Endothelial cell of umbilical vein (primary cell): ENCODE measurements at regions not wholly inside any gene's neighbourhood (a gene's known extent, or its start where the extent isn't known, plus 50 kb on each side); places are given as distances from the start of the nearest gene placed in this dataset.

ENCODE experiments used
- BruUV-seq: library from RNA; stranded (reverse); fragments of 400-500 nt; replicated peaks from 2 replicates; lab custom pipeline; 2021; lab: Mats Ljungman, UMichigan
- CTCF ChIA-PET: fragments of 300-600, 350-600 bp; sonication (Branson Sonifier 250); formaldehyde crosslinking; loops from one replicate; lab custom pipeline; 2021; ENCODE audit warnings: antibody characterized with exemption, inconsistent platforms; lab: Charles Lee
- POLR2A ChIA-PET: fragments of 300-600, 350-600 bp; sonication (Branson Sonifier 250); formaldehyde crosslinking; loops from one replicate; lab custom pipeline; 2021; ENCODE audit warnings: antibody characterized with exemption, inconsistent platforms; lab: Charles Lee
- DNase-seq: peaks from one replicate; pipeline ENCODE4 v3.0.0-alpha.2; 2011; ENCODE audit warnings: low read depth, low spot score
- FAIRE-seq: peaks from 2 replicates; lab custom pipeline; 2011; peaks lifted over from hg19 to GRCh38; lab: Jason Lieb, UNC
- H2AFZ ChIP-seq: 2 replicates; pipeline ENCODE4 v1.6.0; 2012; ENCODE audit warnings: low read depth, low read length, control low read depth, inconsistent platforms
- H3K27ac ChIP-seq: 2 replicates; pipeline ENCODE4 v1.5.1; 2011; ENCODE audit warnings: low read depth, mild to moderate bottlenecking, control low read depth, low read length, moderate library complexity; ENCODE audit not compliant: insufficient read depth
- H3K27me3 ChIP-seq, 2 experiments: 2 replicates each; pipeline versions ENCODE4 v1.6.0 to v1.6.1; 2011; ENCODE audit warnings: low read length in 2 of 2, mixed read lengths in 1 of 2; ENCODE audit not compliant: control insufficient read depth in 2 of 2, insufficient read depth in 2 of 2
- H3K36me3 ChIP-seq, 2 experiments: 2 replicates in 1 of 2; 3 replicates in 1 of 2; pipeline ENCODE4 v1.5.1; 2011; ENCODE audit warnings: low read length in 2 of 2, mild to moderate bottlenecking in 1 of 2, moderate library complexity in 1 of 2; ENCODE audit not compliant: control insufficient read depth in 2 of 2, insufficient read depth in 2 of 2; ENCODE audit errors: extremely low read depth in 1 of 2
- H3K4me1 ChIP-seq: 3 replicates; pipeline ENCODE4 v1.5.1; 2011; ENCODE audit warnings: mild to moderate bottlenecking, low read length; ENCODE audit not compliant: control insufficient read depth, insufficient read depth; ENCODE audit errors: extremely low read depth
- H3K4me2 ChIP-seq: 2 replicates; pipeline ENCODE4 v1.6.1; 2011; ENCODE audit warnings: low read length, control low read depth, mixed read lengths; ENCODE audit not compliant: insufficient read depth
- H3K4me3 ChIP-seq, 3 experiments: fragments of 200-600 bp in 1 of 3; sonication (generic), shearing (Covaris generic) in 1 of 3; replicated peaks in 1 of 3; 2 replicates each; pipeline ENCODE4 v1.5.1; 2011 to 2016; ENCODE audit warnings: control low read depth in 3 of 3, low read length in 3 of 3, mild to moderate bottlenecking in 2 of 3, inconsistent platforms in 1 of 3, low read depth in 1 of 3, moderate library complexity in 1 of 3; ENCODE audit not compliant: insufficient read depth in 1 of 3
- H3K79me2 ChIP-seq: 2 replicates; pipeline ENCODE4 v1.6.0; 2012; ENCODE audit warnings: low read length, inconsistent platforms; ENCODE audit not compliant: control insufficient read depth, insufficient read depth
- H3K9ac ChIP-seq: replicated peaks from 2 replicates; pipeline ENCODE3; 2011; ENCODE audit warnings: low read length, control low read depth; ENCODE audit not compliant: insufficient read depth; ENCODE audit errors: extremely low read depth
- H3K9me1 ChIP-seq: replicated peaks from 3 replicates; pipeline ENCODE4 v1.6.0; 2011; ENCODE audit warnings: mild to moderate bottlenecking, low read length; ENCODE audit not compliant: control insufficient read depth, insufficient read depth; ENCODE audit errors: extremely low read depth
- H3K9me3 ChIP-seq: replicated peaks from 2 replicates; pipeline ENCODE4 v1.5.1; 2012; ENCODE audit warnings: low read length, inconsistent platforms; ENCODE audit not compliant: control insufficient read depth, insufficient read depth
- H4K20me1 ChIP-seq: replicated peaks from 2 replicates; pipeline ENCODE3; 2011; ENCODE audit warnings: mild to moderate bottlenecking, low read length; ENCODE audit not compliant: control insufficient read depth, insufficient read depth; ENCODE audit errors: extremely low read depth
- EZH2 ChIP-seq: IDR thresholded peaks from 2 replicates; pipeline ENCODE4 v1.6.1; 2012; ENCODE audit warnings: borderline replicate concordance, low read depth, mild to moderate bottlenecking, moderate library complexity, low read length, inconsistent platforms; ENCODE audit not compliant: severe bottlenecking
- FOS ChIP-seq: IDR thresholded peaks from 2 replicates; pipeline ENCODE4 v1.6.1; 2011; ENCODE audit warnings: mild to moderate bottlenecking, low read length, moderate library complexity, borderline replicate concordance; ENCODE audit not compliant: insufficient read depth
- GATA2 ChIP-seq: IDR thresholded peaks from 2 replicates; pipeline ENCODE4 v1.7.0; 2011; ENCODE audit warnings: low read depth, mild to moderate bottlenecking, moderate library complexity, mixed read lengths, low read length; ENCODE audit not compliant: insufficient read length, insufficient read depth
- JUN ChIP-seq: IDR thresholded peaks from 2 replicates; pipeline ENCODE4 v1.6.1; 2011; ENCODE audit warnings: borderline replicate concordance, low read depth; ENCODE audit not compliant: insufficient read length, insufficient read depth
- MYC ChIP-seq: IDR thresholded peaks from one replicate; pipeline ENCODE4 v1.6.1; 2011; ENCODE audit warnings: mild to moderate bottlenecking, low read depth, low read length
- POLR2A ChIP-seq: IDR thresholded peaks from 2 replicates; pipeline ENCODE4 v1.6.1; 2012; ENCODE audit warnings: low read depth, mild to moderate bottlenecking, control low read depth, low read length
- POLR2AphosphoS5 ChIP-seq: IDR thresholded peaks from 2 replicates; pipeline ENCODE4 v1.6.1; 2012; ENCODE audit warnings: low read depth, mild to moderate bottlenecking, control low read depth, low read length, moderate library complexity; ENCODE audit not compliant: insufficient read depth
- dilution Hi-C: fragments of 300-500 bp; cut with MboI; formaldehyde crosslinking; loops from one replicate; pipeline ENCODE4 v1.15.0; 2019; ENCODE audit warnings: low sequenced_read_pairs; ENCODE audit not compliant: extremely low pct_ligation_motif_present
- intact Hi-C: fragments of 100-400 bp; cut with micrococcal nuclease; formaldehyde crosslinking; loops from one replicate; pipeline ENCODE4 v1.10.0; 2022
- TF ChIP-seq, protein P1 (sequence below), 2 donors: IDR thresholded peaks; 1 replicate in 1 of 2; 2 replicates in 1 of 2; pipeline ENCODE4 v1.5.1; 2011; ENCODE audit warnings: low read length in 2 of 2, mild to moderate bottlenecking in 2 of 2, moderate library complexity in 2 of 2, control low read depth in 1 of 2, inconsistent platforms in 1 of 2, low read depth in 1 of 2; ENCODE audit not compliant: insufficient read depth in 1 of 2; ENCODE audit errors: extremely low read depth in 1 of 2
- TF ChIP-seq, protein P2 (sequence below): IDR thresholded peaks from 2 replicates; pipeline ENCODE4 v1.6.1; 2011; ENCODE audit not compliant: insufficient read depth, insufficient read length

GRCh38 chr2:41718705-41719104 lies 329.1 kb upstream of the PKDCC start:
- Histone ChIP-seq H2AFZ (no peak overlapping the region), H3K9me1 (no peaks in the 10 kb centered on the region), H3K4me1 (no peaks in the 10 kb centered on the region), H3K9me3 (no peaks in the 10 kb centered on the region), H3K27ac (no peak overlapping the region), H3K4me3 (no peak overlapping the region), H3K9ac (no peak overlapping the region), H3K27me3 (no peaks in the 10 kb centered on the region), H3K4me2 (no peak overlapping the region), H3K79me2 (no peaks in the 10 kb centered on the region), H4K20me1 (no peaks in the 10 kb centered on the region), H3K36me3 (no peaks in the 10 kb centered on the region)
- DNase-seq (no peak), FAIRE-seq (no peak)
- dilution Hi-C loops, result no loop called here
- intact Hi-C loops, result no loop called here
- BruUV-seq, result no TSS peak
- ChIA-PET POLR2A (no interaction called here), CTCF (interaction anchor here (2.2 kb wide), 1 partner anchor 304 kb away, joined by 4 read pairs; no protein-coding TSS in a partner anchor)
- no peak for TF ChIP-seq POLR2A
- TF ChIP-seq, protein P1, sequence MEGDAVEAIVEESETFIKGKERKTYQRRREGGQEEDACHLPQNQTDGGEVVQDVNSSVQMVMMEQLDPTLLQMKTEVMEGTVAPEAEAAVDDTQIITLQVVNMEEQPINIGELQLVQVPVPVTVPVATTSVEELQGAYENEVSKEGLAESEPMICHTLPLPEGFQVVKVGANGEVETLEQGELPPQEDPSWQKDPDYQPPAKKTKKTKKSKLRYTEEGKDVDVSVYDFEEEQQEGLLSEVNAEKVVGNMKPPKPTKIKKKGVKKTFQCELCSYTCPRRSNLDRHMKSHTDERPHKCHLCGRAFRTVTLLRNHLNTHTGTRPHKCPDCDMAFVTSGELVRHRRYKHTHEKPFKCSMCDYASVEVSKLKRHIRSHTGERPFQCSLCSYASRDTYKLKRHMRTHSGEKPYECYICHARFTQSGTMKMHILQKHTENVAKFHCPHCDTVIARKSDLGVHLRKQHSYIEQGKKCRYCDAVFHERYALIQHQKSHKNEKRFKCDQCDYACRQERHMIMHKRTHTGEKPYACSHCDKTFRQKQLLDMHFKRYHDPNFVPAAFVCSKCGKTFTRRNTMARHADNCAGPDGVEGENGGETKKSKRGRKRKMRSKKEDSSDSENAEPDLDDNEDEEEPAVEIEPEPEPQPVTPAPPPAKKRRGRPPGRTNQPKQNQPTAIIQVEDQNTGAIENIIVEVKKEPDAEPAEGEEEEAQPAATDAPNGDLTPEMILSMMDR (IDR thresholded peaks at IDR 0.05; ENCODE audit: extremely low read depth in 1 of 2, insufficient read depth in 1 of 2, low read depth in 1 of 2, low read length in 2 of 2), result no peak
- TF ChIP-seq MYC, result no peak
- TF ChIP-seq FOS, result no peak
- TF ChIP-seq POLR2AphosphoS5, result no peak
- no peak for TF ChIP-seq GATA2
- TF ChIP-seq, protein P2, sequence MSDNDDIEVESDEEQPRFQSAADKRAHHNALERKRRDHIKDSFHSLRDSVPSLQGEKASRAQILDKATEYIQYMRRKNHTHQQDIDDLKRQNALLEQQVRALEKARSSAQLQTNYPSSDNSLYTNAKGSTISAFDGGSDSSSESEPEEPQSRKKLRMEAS, result no peak
- no peak for TF ChIP-seq JUN
- no peak for TF ChIP-seq EZH2
